Fibroblast of skin of back (primary cell): ENCODE measurements at regions not wholly inside any gene's neighbourhood (a gene's known extent, or its start where the extent isn't known, plus 50 kb on each side); places are given as distances from the start of the nearest gene placed in this dataset.

Source experiments
- DNase-seq: peaks from one replicate; pipeline ENCODE4 v3.0.0-alpha.2; 2013

- no peak for DNase-seq
These were observed 229.0 kb downstream of the SOX11 start for GRCh38 chr2:5921081-5921642.

GRCh38 chr2:5923957-5924945, 232.1 kb downstream of the SOX11 start:
- no peak for DNase-seq

GRCh38 chr2:5925604-5926003, 233.4 kb downstream of the SOX11 start:
- no peak for DNase-seq

GRCh38 chr2:5926871-5927512, 234.8 kb downstream of the SOX11 start:
- DNase-seq: peak; percentile 30

GRCh38 chr2:5932556-5933469, 240.6 kb downstream of the SOX11 start:
- DNase-seq: no peak

GRCh38 chr2:5933669-5934068, 241.5 kb downstream of the SOX11 start:
- DNase-seq: no peak

- DNase-seq: no peak
These were observed 245.1 kb downstream of the SOX11 start for GRCh38 chr2:5937321-5937720.

GRCh38 chr2:5937851-5938565, 245.8 kb downstream of the SOX11 start:
- DNase-seq: no peak

- DNase-seq: no peak
These were observed 246.3 kb downstream of the SOX11 start for GRCh38 chr2:5938566-5938896.

- no peak for DNase-seq
These were observed 247.4 kb downstream of the SOX11 start for GRCh38 chr2:5939553-5939952.

GRCh38 chr2:5940596-5941535, 248.7 kb downstream of the SOX11 start:
- no peak for DNase-seq

GRCh38 chr2:5942204-5942603, 250.0 kb downstream of the SOX11 start:
- no peak for DNase-seq

GRCh38 chr2:5945742-5946141, 253.6 kb downstream of the SOX11 start:
- no peak for DNase-seq

- no peak for DNase-seq
These were observed 254.3 kb downstream of the SOX11 start for GRCh38 chr2:5946225-5947115.

- no peak for DNase-seq
These were observed 258.6 kb downstream of the SOX11 start for GRCh38 chr2:5950736-5951135.

GRCh38 chr2:5951471-5951870, 259.3 kb downstream of the SOX11 start:
- no peak for DNase-seq

- no peak for DNase-seq
These were observed 261.3 kb downstream of the SOX11 start for GRCh38 chr2:5953525-5953924.

- DNase-seq: no peak
These were observed 262.3 kb downstream of the SOX11 start for GRCh38 chr2:5954509-5954908.

GRCh38 chr2:5955921-5956320, 263.7 kb downstream of the SOX11 start:
- no peak for DNase-seq
